Lung (tissue), 11 donors: ENCODE measurements at regions not wholly inside any gene's neighbourhood (a gene's known extent, or its start where the extent isn't known, plus 50 kb on each side); places are given as distances from the start of the nearest gene placed in this dataset.

ENCODE experiments used
- ATAC-seq: fragments of 200-7000 bp; cut with Tn5 transposase; one replicate; pipeline ENCODE4 v1.9.1; 2020; ENCODE audit warnings: moderate number of reproducible peaks; ENCODE audit not compliant: insufficient read depth, low FRiP score
- DNase-seq, 3 donors: peaks; one replicate each; pipeline ENCODE4 v3.0.0-alpha.2; 2013 to 2017
- H3K27ac ChIP-seq, 2 donors: one replicate each; pipeline ENCODE4 v1.5.1; 2013; ENCODE audit warnings: mild to moderate bottlenecking in 2 of 2, moderate library complexity in 2 of 2, control low read depth in 1 of 2, inconsistent platforms in 1 of 2, low read depth in 1 of 2, low read length in 1 of 2
- H3K27me3 ChIP-seq, 3 donors: one replicate each; pipeline ENCODE4 v1.5.1; 2013; ENCODE audit warnings: low read length in 2 of 3; ENCODE audit not compliant: control insufficient read depth in 3 of 3, insufficient read depth in 3 of 3
- H3K36me3 ChIP-seq, 4 donors: one replicate each; pipeline ENCODE4 v1.5.1; 2013; ENCODE audit warnings: low read length in 4 of 4, mild to moderate bottlenecking in 1 of 4, moderate library complexity in 1 of 4; ENCODE audit not compliant: control insufficient read depth in 4 of 4, insufficient read depth in 4 of 4
- H3K4me1 ChIP-seq, 5 donors: one replicate each; pipeline ENCODE4 v1.5.1; 2013; ENCODE audit warnings: low read length in 5 of 5, mild to moderate bottlenecking in 2 of 5, moderate library complexity in 1 of 5; ENCODE audit not compliant: control insufficient read depth in 5 of 5, insufficient read depth in 5 of 5
- H3K4me3 ChIP-seq: one replicate; pipeline ENCODE4 v1.5.1; 2013; ENCODE audit warnings: mild to moderate bottlenecking, control low read depth, moderate library complexity
- H3K9ac ChIP-seq, 2 donors: one replicate each; pipeline ENCODE4 v1.5.1; 2013; ENCODE audit warnings: low read length in 2 of 2, control low read depth in 1 of 2; ENCODE audit not compliant: insufficient read depth in 1 of 2
- H3K9me3 ChIP-seq, 4 donors: one replicate each; pipeline ENCODE4 v1.5.1; 2013; ENCODE audit warnings: low read length in 3 of 4, mild to moderate bottlenecking in 1 of 4, moderate library complexity in 1 of 4; ENCODE audit not compliant: control insufficient read depth in 4 of 4, insufficient read depth in 3 of 4
- WGBS, 2 donors: extraction: QIAGEN DNeasy Blood & Tissue Kit; methylation state at CpG; one replicate each; pipeline ENCODE4 v1.1.7; 2013; 5-methylcytosine and 5-hydroxymethylcytosine counted together
- TF ChIP-seq, protein P1 (sequence below): IDR thresholded peaks from 2 replicates; pipeline ENCODE4 v1.5.1; 2012; ENCODE audit warnings: mild to moderate bottlenecking; ENCODE audit errors: control extremely low read depth, extremely low read depth
- donor health status: control.
- donor health status: control.
- donor health status: Bipolar disorder and iron deficiency.
- donor health status: healthy.
- donor health status: DM: yes; HTN: yes; CAD: no.

DNA sequence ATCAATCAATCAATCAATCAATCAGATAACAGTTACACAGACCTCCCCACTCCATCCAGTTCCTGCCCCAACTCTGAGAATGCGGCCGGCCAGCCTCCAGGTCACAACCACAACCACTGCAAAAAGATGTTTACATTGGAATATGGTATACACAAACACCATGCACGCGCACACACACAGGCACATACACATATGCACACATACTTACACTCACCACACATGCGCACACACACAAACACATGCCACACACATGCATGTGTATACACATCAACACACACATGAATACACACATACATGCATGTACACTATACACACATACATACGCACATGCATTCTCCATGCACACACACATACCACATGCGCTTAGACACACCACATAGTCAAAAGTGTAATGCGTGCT lies 131.1 kb downstream of the PXDC1 start:
- H3K9ac ChIP-seq: no peak overlapping the region
- DNase-seq: no peak
- H3K36me3 ChIP-seq: no peaks in the 10 kb centered on the region
- peaks cover 0 to 4% (median under 1%) of the 10 kb centered on the region in 4 donors for H3K9me3 ChIP-seq
- H3K4me1 ChIP-seq: peaks cover 0 to 3% (median 0%) of the 10 kb centered on the region in 5 donors
- WGBS, 2 donors: 97 to 98% methylated on average over 8 of the region's 8 CpGs
- ATAC-seq: no peak
- TF ChIP-seq, protein P1, sequence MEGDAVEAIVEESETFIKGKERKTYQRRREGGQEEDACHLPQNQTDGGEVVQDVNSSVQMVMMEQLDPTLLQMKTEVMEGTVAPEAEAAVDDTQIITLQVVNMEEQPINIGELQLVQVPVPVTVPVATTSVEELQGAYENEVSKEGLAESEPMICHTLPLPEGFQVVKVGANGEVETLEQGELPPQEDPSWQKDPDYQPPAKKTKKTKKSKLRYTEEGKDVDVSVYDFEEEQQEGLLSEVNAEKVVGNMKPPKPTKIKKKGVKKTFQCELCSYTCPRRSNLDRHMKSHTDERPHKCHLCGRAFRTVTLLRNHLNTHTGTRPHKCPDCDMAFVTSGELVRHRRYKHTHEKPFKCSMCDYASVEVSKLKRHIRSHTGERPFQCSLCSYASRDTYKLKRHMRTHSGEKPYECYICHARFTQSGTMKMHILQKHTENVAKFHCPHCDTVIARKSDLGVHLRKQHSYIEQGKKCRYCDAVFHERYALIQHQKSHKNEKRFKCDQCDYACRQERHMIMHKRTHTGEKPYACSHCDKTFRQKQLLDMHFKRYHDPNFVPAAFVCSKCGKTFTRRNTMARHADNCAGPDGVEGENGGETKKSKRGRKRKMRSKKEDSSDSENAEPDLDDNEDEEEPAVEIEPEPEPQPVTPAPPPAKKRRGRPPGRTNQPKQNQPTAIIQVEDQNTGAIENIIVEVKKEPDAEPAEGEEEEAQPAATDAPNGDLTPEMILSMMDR: no peak
- H3K27ac ChIP-seq: no peak overlapping the region
- no peak overlapping the region for H3K4me3 ChIP-seq
- H3K27me3 ChIP-seq: peaks cover 0 to 2% (median 0%) of the 10 kb centered on the region in 3 donors

- no peak for DNase-seq
- ATAC-seq: no peak
Measured at GRCh38 chr6:3619800-3620199, 131.7 kb downstream of the PXDC1 start.

DNA sequence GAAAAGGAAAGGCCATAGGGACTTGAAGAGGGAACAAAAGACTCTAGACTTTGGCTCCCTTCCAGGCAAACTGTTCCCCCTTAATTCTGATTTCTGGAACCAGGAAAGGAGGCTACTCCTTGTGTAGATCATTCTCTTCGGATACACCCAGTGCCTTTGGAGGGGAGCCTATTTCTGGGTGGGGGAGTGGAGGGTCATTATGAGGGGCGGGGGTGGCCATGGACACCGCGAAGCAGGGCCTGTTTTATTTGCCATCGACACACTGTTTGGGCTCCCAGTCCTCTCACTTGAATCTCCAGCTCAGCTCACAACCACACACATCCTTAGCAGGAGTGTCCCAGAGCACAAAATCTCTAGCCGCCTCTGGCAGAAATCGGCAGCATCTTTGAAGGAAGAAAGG lies 132.3 kb downstream of the PXDC1 start:
- 87 to 94% methylated on average over 7 of the region's 7 CpGs for WGBS, 2 donors

More at GRCh38 chr6:3619800-3620199, 131.7 kb downstream of the PXDC1 start:
- Histone ChIP-seq H3K9me3 (peaks cover 0 to 4% (median under 1%) of the 10 kb centered on the region in 4 donors), H3K9ac (no peak overlapping the region), H3K27me3 (peaks cover 0 to 2% (median 0%) of the 10 kb centered on the region in 3 donors), H3K36me3 (no peaks in the 10 kb centered on the region), H3K4me3 (no peak overlapping the region), H3K4me1 (no peaks in the 10 kb centered on the region), H3K27ac (no peak overlapping the region)
- WGBS, 2 donors: 77 to 79% methylated on average over 4 of the region's 4 CpGs
- TF ChIP-seq, protein P1: no peak

More for the DNA sequence above, 132.3 kb downstream of the PXDC1 start:
- no peak overlapping the region for H3K9ac ChIP-seq
- no peak for ATAC-seq
- no peak overlapping the region for H3K27ac ChIP-seq
- no peak for DNase-seq
- TF ChIP-seq, protein P1: no peak
- peaks cover 0 to 4% (median under 1%) of the 10 kb centered on the region in 4 donors for H3K9me3 ChIP-seq
- H3K4me1 ChIP-seq: no peaks in the 10 kb centered on the region
- no peaks in the 10 kb centered on the region for H3K27me3 ChIP-seq
- no peaks in the 10 kb centered on the region for H3K36me3 ChIP-seq
- no peak overlapping the region for H3K4me3 ChIP-seq
